Activated CD4-positive, alpha-beta T cell treated with anti-CD3 and anti-CD28 coated beads, Interleukin-2, amount 50 U/mL, for 4 hours (primary cell): ENCODE measurements at regions not wholly inside any gene's neighbourhood (a gene's known extent, or its start where the extent isn't known, plus 50 kb on each side); places are given as distances from the start of the nearest gene placed in this dataset.
"Not testable (repeated sequence)": the region's sequence is repeated elsewhere in the genome, so short reads cannot be mapped to it uniquely, and the experiment has no call there.

Experiments
- DNase-seq, 2 experiments: peaks; one replicate each; pipeline ENCODE4 v3.0.0-alpha.2; 2020

- DNase-seq, result no peak
Observed at GRCh38 chr21:25485914-25486313, 121.4 kb downstream of the MRPL39 start.

- no peak for DNase-seq
Observed at GRCh38 chr21:25467896-25468295, 139.4 kb downstream of the MRPL39 start.

DNA sequence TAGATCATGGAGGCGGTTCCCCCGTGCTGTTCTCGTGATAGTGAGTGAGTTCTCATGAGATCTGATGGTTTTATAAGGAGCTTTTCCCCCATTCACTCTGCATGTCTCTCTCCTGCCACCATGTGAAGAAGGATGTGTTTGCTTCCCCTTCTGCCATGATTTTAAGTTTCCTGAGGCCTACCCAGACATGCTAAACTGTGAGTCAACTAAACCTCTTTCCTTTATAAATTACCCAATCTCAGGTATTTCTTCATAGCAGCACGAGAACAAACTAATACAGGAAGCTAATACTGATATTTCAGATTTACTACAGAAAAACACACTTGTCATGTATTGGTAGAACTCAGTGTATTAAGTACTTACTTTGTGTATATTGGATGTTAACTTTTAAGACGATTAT is 140.2 kb downstream of the MRPL39 start:
- DNase-seq, result not testable (repeated sequence)

DNA sequence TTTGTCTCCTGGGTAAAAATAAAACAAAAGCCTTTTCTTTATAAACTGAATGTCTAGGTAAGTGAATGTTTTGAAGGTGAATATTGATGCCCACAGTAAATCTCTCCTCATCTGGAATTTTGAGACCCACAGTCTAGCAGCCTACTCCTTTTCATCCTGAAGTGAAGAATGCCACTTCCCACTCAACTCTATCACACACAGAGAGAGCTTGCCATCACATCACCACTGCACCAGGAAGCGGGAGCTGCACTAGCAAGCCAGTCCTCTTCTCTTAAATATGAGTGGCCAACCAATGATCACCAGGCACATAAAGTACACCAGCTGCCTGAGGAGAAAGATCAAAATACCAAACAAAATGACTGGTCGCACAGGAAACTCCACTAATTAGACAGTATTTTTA is 140.8 kb downstream of the MRPL39 start:
- no peak for DNase-seq

DNA sequence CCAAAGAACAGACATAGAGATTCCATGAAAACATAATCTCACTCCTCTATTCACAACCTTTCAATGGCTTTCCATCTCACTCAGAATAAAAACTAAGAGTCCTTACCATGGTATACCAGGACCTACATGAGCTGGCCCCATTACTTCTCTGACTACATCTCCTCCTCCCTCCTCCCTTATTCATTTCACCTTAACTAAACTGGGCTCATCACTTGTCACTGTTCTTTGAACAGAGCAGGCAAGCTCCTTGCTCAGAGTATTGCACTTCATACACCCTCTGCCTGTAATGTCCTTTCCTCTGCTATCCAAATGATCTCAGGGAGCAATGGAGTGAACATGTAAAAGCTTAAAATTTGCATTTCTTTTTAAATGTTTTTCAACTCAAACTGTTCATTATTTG is 142.0 kb downstream of the MRPL39 start:
- no peak for DNase-seq

DNA sequence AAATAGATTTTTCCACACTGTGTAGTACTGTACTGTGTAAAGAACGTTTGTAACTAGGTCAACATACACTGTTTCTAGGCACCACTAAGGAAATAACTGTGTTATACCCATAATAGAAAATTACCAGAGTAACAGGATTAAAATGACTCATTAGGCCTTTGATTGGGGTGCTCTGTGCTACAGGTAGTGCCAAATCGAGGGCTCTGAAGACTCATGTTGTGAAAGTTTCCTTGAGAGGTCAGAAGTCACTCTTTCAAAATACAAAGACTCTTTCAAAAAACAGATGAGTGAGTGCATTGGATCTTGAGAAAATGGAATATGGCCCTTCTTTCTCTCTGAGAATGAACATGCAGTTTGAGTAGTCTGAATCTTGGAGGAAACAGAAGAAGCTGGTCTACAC is 143.0 kb downstream of the MRPL39 start:
- no peak for DNase-seq

DNA sequence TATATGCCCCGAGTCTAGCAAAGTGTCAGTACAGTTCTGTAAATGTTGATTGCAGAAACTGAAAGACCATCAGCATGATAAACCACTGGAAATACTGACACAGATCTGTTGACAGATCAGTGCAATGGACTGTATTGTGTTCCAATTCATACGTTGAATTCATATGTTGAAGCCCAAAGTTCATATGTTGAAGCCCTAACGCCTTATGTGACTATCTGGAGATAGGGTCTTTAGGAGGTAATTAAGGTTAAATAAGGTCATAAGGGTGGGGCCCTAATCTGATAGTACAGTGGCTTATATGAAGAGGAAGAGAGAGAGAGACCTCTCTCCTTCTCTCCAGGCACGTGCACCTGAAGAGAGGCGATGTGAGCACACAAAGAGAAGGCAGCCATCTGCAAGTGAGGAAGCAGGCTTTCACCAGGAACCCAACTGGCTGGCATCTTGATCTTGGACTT is 144.7 kb downstream of the MRPL39 start:
- DNase-seq, result no peak

DNA sequence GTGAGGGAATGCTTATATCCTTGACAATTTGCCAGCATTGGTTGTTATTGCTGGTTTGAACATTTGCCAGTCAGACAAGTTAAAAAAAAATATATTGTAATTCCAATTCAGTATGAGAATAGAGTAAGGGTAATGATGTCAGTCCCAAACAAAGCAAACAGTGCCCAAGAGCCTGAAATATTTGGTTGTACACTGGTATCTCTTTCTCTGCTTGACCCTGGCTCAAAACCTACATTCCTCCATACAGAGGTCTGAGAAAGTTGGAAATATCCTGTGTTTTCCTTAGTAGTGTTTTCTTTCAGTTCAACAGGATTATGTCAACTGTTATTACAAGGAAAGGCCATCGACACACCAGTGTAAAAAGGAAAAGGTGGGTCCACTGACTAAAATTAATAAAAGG is 145.6 kb downstream of the MRPL39 start:
- no peak for DNase-seq

- no peak for DNase-seq
Observed at GRCh38 chr21:25459993-25460392, 147.3 kb downstream of the MRPL39 start.

DNA sequence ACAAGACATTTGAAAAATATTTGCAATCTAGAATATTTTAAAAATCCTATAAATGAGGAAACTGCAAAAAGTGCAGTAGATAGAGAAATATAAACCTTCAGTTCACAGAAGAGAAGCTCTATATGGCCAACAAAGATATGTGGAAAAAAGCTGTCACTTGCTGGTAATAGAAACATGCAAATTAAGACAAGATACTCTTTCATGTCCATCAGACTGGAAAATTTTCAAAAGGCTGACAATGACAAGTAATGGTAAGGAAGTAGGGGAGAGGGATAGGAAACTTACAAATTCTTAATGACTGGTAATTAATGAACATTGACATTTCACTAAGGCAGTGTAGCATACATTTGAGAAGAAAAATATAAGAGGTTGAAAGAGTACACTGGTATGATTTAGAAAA is 147.9 kb downstream of the MRPL39 start:
- no peak for DNase-seq

- DNase-seq, result no peak
Observed at GRCh38 chr21:25458484-25458883, 148.8 kb downstream of the MRPL39 start.

DNA sequence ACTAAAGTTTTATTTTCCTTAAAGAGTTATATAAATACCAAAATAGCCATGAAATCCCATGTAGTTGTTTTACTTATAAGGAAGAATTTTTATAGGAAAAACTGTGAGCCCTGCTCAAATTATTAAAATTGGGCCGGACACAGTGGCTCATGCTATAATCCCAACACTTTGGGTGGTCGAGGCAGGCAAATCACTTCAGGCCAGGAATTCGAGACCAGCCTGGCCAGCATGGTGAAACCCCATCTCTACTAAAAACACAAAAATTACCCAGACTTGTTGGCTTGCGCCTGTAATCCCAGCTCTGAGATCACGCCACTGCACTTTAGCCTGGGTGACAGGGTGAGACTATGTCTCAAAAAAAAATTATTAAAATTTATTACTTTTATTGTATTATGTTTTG is 149.3 kb downstream of the MRPL39 start:
- DNase-seq, result no peak

GRCh38 chr21:25457411-25457810 is 149.9 kb downstream of the MRPL39 start:
- DNase-seq, result no peak

- peak in 1 of 2 experiments; percentile 19 for DNase-seq
Observed at GRCh38 chr21:25456672-25457071, 150.6 kb downstream of the MRPL39 start.

- no peak for DNase-seq
Observed at GRCh38 chr21:25453524-25453923, 153.8 kb downstream of the MRPL39 start.

GRCh38 chr21:25449950-25450349 is 157.3 kb downstream of the MRPL39 start:
- DNase-seq, result no peak

GRCh38 chr21:25441835-25442234 is 165.4 kb downstream of the MRPL39 start:
- no peak for DNase-seq

GRCh38 chr21:25437465-25437864 is 169.8 kb downstream of the MRPL39 start:
- DNase-seq, result not testable (repeated sequence)

GRCh38 chr21:25428537-25428936 is 178.7 kb downstream of the MRPL39 start:
- DNase-seq, result no peak

DNA sequence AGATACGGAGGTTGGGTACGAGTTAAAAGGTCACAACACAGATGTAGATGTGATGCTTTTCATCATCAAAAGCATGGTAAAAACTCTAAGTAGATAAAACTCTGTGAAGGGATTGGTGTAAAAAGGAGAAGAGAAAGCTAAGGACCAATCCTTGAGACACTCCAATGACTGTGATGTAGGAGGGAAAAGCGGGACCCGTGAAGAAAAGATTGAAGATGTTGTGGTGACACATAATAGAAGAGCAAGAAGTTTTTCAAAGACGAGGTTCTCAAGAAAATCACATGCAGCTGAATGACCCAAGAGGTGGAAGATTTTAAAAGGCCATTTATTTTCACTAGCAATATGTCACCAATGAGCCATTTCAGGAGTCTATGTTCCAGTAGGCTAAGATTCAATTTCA is 179.5 kb downstream of the MRPL39 start:
- no peak for DNase-seq

- no peak for DNase-seq
Observed at GRCh38 chr21:25426580-25426979, 180.7 kb downstream of the MRPL39 start.

GRCh38 chr21:25425156-25425555 is 182.1 kb downstream of the MRPL39 start:
- no peak for DNase-seq

DNA sequence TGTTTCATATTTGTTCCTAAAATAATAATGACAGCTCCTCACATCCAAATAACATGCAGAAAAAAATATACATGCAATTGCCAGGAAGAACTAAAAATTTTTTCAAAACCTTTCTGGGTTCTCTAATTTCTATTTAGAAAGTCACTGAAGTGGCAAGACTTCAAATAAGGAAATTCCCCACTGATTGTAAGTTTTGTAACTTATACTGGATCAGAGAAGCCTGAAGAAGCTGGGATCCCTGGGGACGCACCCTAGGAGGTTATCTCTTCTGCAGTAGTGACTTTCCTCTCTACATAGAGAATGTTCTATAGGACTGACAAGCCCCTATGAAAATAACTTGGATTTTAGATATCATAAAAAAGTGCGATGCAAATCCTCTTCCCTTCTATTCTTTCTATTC is 182.6 kb downstream of the MRPL39 start:
- DNase-seq, result no peak

DNA sequence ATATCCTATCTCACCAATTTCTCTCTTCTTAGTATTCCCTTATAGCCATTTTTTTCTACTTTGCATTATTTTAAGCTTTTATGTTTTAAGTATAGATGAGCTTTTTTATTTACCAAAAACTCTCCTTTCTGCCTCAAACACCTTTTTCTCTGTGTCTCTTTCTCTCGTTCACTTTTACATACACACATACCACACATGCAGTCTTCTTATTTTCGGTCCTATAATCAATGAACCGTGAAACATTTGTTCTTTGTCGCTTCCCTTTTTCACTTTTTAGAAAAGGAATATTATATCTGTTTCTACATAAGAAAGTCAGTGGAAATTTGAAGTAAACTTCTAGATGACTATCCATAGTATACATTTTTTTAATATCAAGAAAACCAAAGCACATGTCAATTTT is 183.2 kb downstream of the MRPL39 start:
- no peak for DNase-seq

GRCh38 chr21:25422610-25423608 is 184.4 kb downstream of the MRPL39 start:
- DNase-seq, result no peak
